HPDE6-E6E7 (cell line): ENCODE measurements at regions not wholly inside any gene's neighbourhood (a gene's known extent, or its start where the extent isn't known, plus 50 kb on each side); places are given as distances from the start of the nearest gene placed in this dataset.
"Not testable (repeated sequence)": the region's sequence is repeated elsewhere in the genome, so short reads cannot be mapped to it uniquely, and the experiment has no call there.

Source experiments
- DNase-seq: peaks from one replicate; pipeline ENCODE4 v3.0.0; 2011; ENCODE audit warnings: missing footprints; ENCODE audit errors: extremely low spot score

- DNase-seq = no peak
These were observed 196.1 kb upstream of the RBBP8 start for GRCh38 chr18:22737054-22737453.

- DNase-seq = no peak
These were observed 194.0 kb upstream of the RBBP8 start for GRCh38 chr18:22739061-22739642.

GRCh38 chr18:22739789-22740188 lies 193.3 kb upstream of the RBBP8 start:
- DNase-seq = no peak

- DNase-seq = no peak
These were observed 191.8 kb upstream of the RBBP8 start for GRCh38 chr18:22741318-22741717.

- DNase-seq = no peak
These were observed 190.7 kb upstream of the RBBP8 start for GRCh38 chr18:22742409-22742808.

GRCh38 chr18:22745966-22746365 lies 187.2 kb upstream of the RBBP8 start:
- no peak for DNase-seq

GRCh38 chr18:22752014-22752413 lies 181.1 kb upstream of the RBBP8 start:
- DNase-seq = no peak

GRCh38 chr18:22753130-22753831 lies 179.8 kb upstream of the RBBP8 start:
- no peak for DNase-seq

- not testable (repeated sequence) for DNase-seq
These were observed 169.1 kb upstream of the RBBP8 start for GRCh38 chr18:22764005-22764404.

GRCh38 chr18:22765896-22766295 lies 167.2 kb upstream of the RBBP8 start:
- no peak for DNase-seq

- no peak for DNase-seq
These were observed 165.5 kb upstream of the RBBP8 start for GRCh38 chr18:22767653-22768052.

- no peak for DNase-seq
These were observed 159.2 kb upstream of the RBBP8 start for GRCh38 chr18:22773944-22774343.

GRCh38 chr18:22778996-22779395 lies 154.1 kb upstream of the RBBP8 start:
- no peak for DNase-seq

- no peak for DNase-seq
These were observed 149.9 kb upstream of the RBBP8 start for GRCh38 chr18:22783245-22783644.

GRCh38 chr18:22783662-22784076 lies 149.5 kb upstream of the RBBP8 start:
- DNase-seq = no peak

GRCh38 chr18:22789052-22789451 lies 144.1 kb upstream of the RBBP8 start:
- no peak for DNase-seq

- DNase-seq = no peak
These were observed 143.5 kb upstream of the RBBP8 start for GRCh38 chr18:22789600-22789999.

- DNase-seq = no peak
These were observed 142.4 kb upstream of the RBBP8 start for GRCh38 chr18:22790545-22791309.

- DNase-seq = no peak
These were observed 141.9 kb upstream of the RBBP8 start for GRCh38 chr18:22791310-22791610.

GRCh38 chr18:22796113-22796512 lies 137.0 kb upstream of the RBBP8 start:
- DNase-seq = no peak

GRCh38 chr18:22800551-22800951 lies 132.6 kb upstream of the RBBP8 start:
- DNase-seq = no peak

GRCh38 chr18:22813648-22814328 lies 119.3 kb upstream of the RBBP8 start:
- no peak for DNase-seq

GRCh38 chr18:22814329-22814703 lies 118.8 kb upstream of the RBBP8 start:
- DNase-seq = no peak
